Sigmoid colon (tissue), 6 donors: ENCODE measurements at regions not wholly inside any gene's neighbourhood (a gene's known extent, or its start where the extent isn't known, plus 50 kb on each side); places are given as distances from the start of the nearest gene placed in this dataset.

Source experiments
- DNase-seq: peaks from one replicate; pipeline ENCODE4 v3.0.0-alpha.2; 2019
- H3K27ac ChIP-seq, 4 donors: fragments of 200-600 bp; sonication (generic); one replicate each; pipeline ENCODE4 v1.5.1; 2016 to 2019; ENCODE audit warnings: mild to moderate bottlenecking in 1 of 4
- H3K27me3 ChIP-seq, 3 donors: fragments of 200-600 bp; sonication (generic); one replicate each; pipeline ENCODE4 v1.5.1; 2019; ENCODE audit warnings: mild to moderate bottlenecking in 1 of 3
- H3K36me3 ChIP-seq, 4 donors: fragments of 200-600 bp; sonication (generic); one replicate each; pipeline ENCODE4 v1.5.1; 2016 to 2019
- H3K4me1 ChIP-seq, 4 donors: fragments of 200-600 bp; sonication (generic); one replicate each; pipeline ENCODE4 v1.5.1; 2017 to 2019
- H3K4me3 ChIP-seq, 4 donors: fragments of 200-600 bp; sonication (generic); one replicate each; pipeline ENCODE4 v1.5.1; 2017 to 2019; ENCODE audit warnings: mild to moderate bottlenecking in 2 of 4, moderate library complexity in 1 of 4
- H3K9me3 ChIP-seq, 4 donors: fragments of 200-600 bp in 3 of 4; sonication (generic) in 3 of 4; one replicate each; pipeline versions ENCODE4 v1.5.1 to v1.6.1; 2013 to 2019
- CTCF ChIP-seq, 4 experiments: fragments of 450-650 bp in 3 of 4; fragments of 200-600 bp in 1 of 4; IDR thresholded peaks; one replicate each; pipeline ENCODE4 v1.5.1; 2016 to 2019; ENCODE audit warnings: antibody characterized with exemption in 4 of 4, mild to moderate bottlenecking in 3 of 4, moderate library complexity in 2 of 4
- EP300 ChIP-seq, 4 donors: sonication (generic); formaldehyde crosslinking; IDR thresholded peaks; one replicate each; pipeline ENCODE4 v1.6.1; 2017; ENCODE audit warnings: antibody characterized with exemption in 4 of 4
- POLR2A ChIP-seq, 2 donors: fragments of 450-650 bp; IDR thresholded peaks; one replicate each; pipeline ENCODE4 v1.6.1; 2016; ENCODE audit warnings: antibody characterized with exemption in 2 of 2, mild to moderate bottlenecking in 2 of 2, moderate library complexity in 2 of 2
- POLR2AphosphoS5 ChIP-seq, 4 donors: sonication (generic); formaldehyde crosslinking; IDR thresholded peaks; one replicate each; pipeline ENCODE4 v1.6.1; 2017; ENCODE audit warnings: antibody characterized with exemption in 4 of 4
- WGBS, 2 donors: extraction: QIAGEN DNeasy Blood & Tissue Kit; methylation state at CpG; one replicate each; pipeline ENCODE4 v1.1.7; 2013; 5-methylcytosine and 5-hydroxymethylcytosine counted together
- intact Hi-C: fragments of 100-400 bp; cut with DNase I; formaldehyde crosslinking; loops from one replicate; pipeline ENCODE4 v1.15.1; 2023
- donor health status: healthy with polysubstance abuse.
- donor health status: healthy.

- no peaks in the 10 kb centered on the region for H3K4me1 ChIP-seq
- H3K9me3 ChIP-seq = no peaks in the 10 kb centered on the region
- intact Hi-C loops = no loop called here
- no peak overlapping the region for H3K27ac ChIP-seq
- no peaks in the 10 kb centered on the region for H3K36me3 ChIP-seq
- TF ChIP-seq POLR2A (IDR thresholded peaks at IDR 0.05) (no peak), EP300 (IDR thresholded peaks at IDR 0.05) (no peak), CTCF (IDR thresholded peaks at IDR 0.05) (no peak), POLR2AphosphoS5 (IDR thresholded peaks at IDR 0.05) (no peak)
- H3K27me3 ChIP-seq = no peaks in the 10 kb centered on the region
- 82 to 88% methylated on average over 2 of the region's 2 CpGs for WGBS, 2 donors
- DNase-seq = no peak
- H3K4me3 ChIP-seq = no peak overlapping the region
Measured at GRCh38 chr3:79947957-79948356, 180.2 kb upstream of the ROBO1 start.

- Histone ChIP-seq H3K36me3 (no peaks in the 10 kb centered on the region), H3K4me1 (no peaks in the 10 kb centered on the region), H3K9me3 (no peaks in the 10 kb centered on the region), H3K4me3 (no peak overlapping the region), H3K27ac (no peak overlapping the region), H3K27me3 (no peaks in the 10 kb centered on the region)
- intact Hi-C loops = no loop called here
- WGBS, 2 donors = 87 to 92% methylated on average over 1 of the region's 1 CpG
- no peak for DNase-seq
- TF ChIP-seq POLR2AphosphoS5 (IDR thresholded peaks at IDR 0.05) (no peak), POLR2A (IDR thresholded peaks at IDR 0.05) (no peak), EP300 (IDR thresholded peaks at IDR 0.05) (no peak), CTCF (IDR thresholded peaks at IDR 0.05) (no peak)
Measured at GRCh38 chr3:79947469-79947868, 179.7 kb upstream of the ROBO1 start.

- H3K27ac ChIP-seq = no peak overlapping the region
- no peaks in the 10 kb centered on the region for H3K36me3 ChIP-seq
- no peak overlapping the region for H3K4me3 ChIP-seq
- DNase-seq = no peak
- no peaks in the 10 kb centered on the region for H3K4me1 ChIP-seq
- no peak for TF ChIP-seq POLR2A (IDR thresholded peaks at IDR 0.05)
- no peak for TF ChIP-seq CTCF (IDR thresholded peaks at IDR 0.05)
- no peak for TF ChIP-seq POLR2AphosphoS5 (IDR thresholded peaks at IDR 0.05)
- no peak for TF ChIP-seq EP300 (IDR thresholded peaks at IDR 0.05)
- intact Hi-C loops = no loop called here
- H3K9me3 ChIP-seq = no peaks in the 10 kb centered on the region
- 21 to 66% methylated on average over 1 of the region's 1 CpG for WGBS, 2 donors
- no peaks in the 10 kb centered on the region for H3K27me3 ChIP-seq
Measured at GRCh38 chr3:79937567-79937966, 169.8 kb upstream of the ROBO1 start.

GRCh38 chr3:79930196-79930595 lies 162.4 kb upstream of the ROBO1 start:
- H3K27ac ChIP-seq = no peak overlapping the region
- TF ChIP-seq CTCF (IDR thresholded peaks at IDR 0.05) (no peak), POLR2A (IDR thresholded peaks at IDR 0.05) (no peak), POLR2AphosphoS5 (IDR thresholded peaks at IDR 0.05) (no peak), EP300 (IDR thresholded peaks at IDR 0.05) (no peak)
- 87 to 93% methylated on average over 8 of the region's 8 CpGs for WGBS, 2 donors
- no peaks in the 10 kb centered on the region for H3K36me3 ChIP-seq
- no peaks in the 10 kb centered on the region for H3K27me3 ChIP-seq
- H3K4me1 ChIP-seq = no peaks in the 10 kb centered on the region
- peak; percentile 61 for DNase-seq
- H3K4me3 ChIP-seq = no peak overlapping the region
- no peaks in the 10 kb centered on the region for H3K9me3 ChIP-seq
- intact Hi-C loops = no loop called here

- no peaks in the 10 kb centered on the region for H3K27me3 ChIP-seq
- 75 to 85% methylated on average over 4 of the region's 4 CpGs for WGBS, 2 donors
Measured at GRCh38 chr3:79928687-79929408, 161.1 kb upstream of the ROBO1 start.

More at GRCh38 chr3:79928687-79929408, 161.1 kb upstream of the ROBO1 start:
- DNase-seq = no peak
- no peak overlapping the region for H3K4me3 ChIP-seq
- H3K9me3 ChIP-seq = no peaks in the 10 kb centered on the region
- intact Hi-C loops = no loop called here
- TF ChIP-seq EP300 (IDR thresholded peaks at IDR 0.05) (no peak), POLR2A (IDR thresholded peaks at IDR 0.05) (no peak), POLR2AphosphoS5 (IDR thresholded peaks at IDR 0.05) (no peak), CTCF (IDR thresholded peaks at IDR 0.05) (no peak)
- no peaks in the 10 kb centered on the region for H3K4me1 ChIP-seq
- no peaks in the 10 kb centered on the region for H3K36me3 ChIP-seq
- no peak overlapping the region for H3K27ac ChIP-seq
